Pancreas (tissue), 10 donors: ENCODE measurements at regions not wholly inside any gene's neighbourhood (a gene's known extent, or its start where the extent isn't known, plus 50 kb on each side); places are given as distances from the start of the nearest gene placed in this dataset.

Experiments
- ATAC-seq, 4 donors: fragments of 200-7000 bp; cut with Tn5 transposase; one replicate each; pipeline versions ENCODE4 v1.8.0 to v1.9.1; 2020; ENCODE audit warnings: mild to moderate bottlenecking in 4 of 4, moderate library complexity in 4 of 4
- DNase-seq, 6 donors: peaks; one replicate each; pipeline ENCODE4 v3.0.0-alpha.2; 2020
- FAIRE-seq: peaks from 2 replicates; lab custom pipeline; 2012; peaks lifted over from hg19 to GRCh38; lab: Jason Lieb, UNC
- H3K27ac ChIP-seq, 4 donors: fragments of 200-600 bp; sonication (generic); 1 replicate in 3 of 4; 2 replicates in 1 of 4; pipeline versions ENCODE4 v1.5.0 to v1.8.0; 2020
- H3K27me3 ChIP-seq, 4 donors: fragments of 200-600 bp; one replicate each; pipeline ENCODE4 v1.8.0; 2021
- H3K36me3 ChIP-seq, 3 donors: fragments of 200-600 bp; sonication (generic) in 1 of 3; one replicate each; pipeline versions ENCODE4 v1.5.0 to v1.8.0; 2020 to 2021
- H3K4me1 ChIP-seq, 3 donors: fragments of 200-600 bp; one replicate each; pipeline ENCODE4 v1.8.0; 2021
- H3K4me3 ChIP-seq, 4 donors: fragments of 200-600 bp; sonication (generic) in 2 of 4; one replicate each; pipeline versions ENCODE4 v1.5.0 to v1.8.0; 2020 to 2021
- H3K9me3 ChIP-seq, 4 donors: fragments of 200-600 bp; one replicate each; pipeline ENCODE4 v1.8.0; 2021
- WGBS, 2 donors: extraction: QIAGEN DNeasy Blood & Tissue Kit; methylation state at CpG; one replicate each; pipeline ENCODE4 v1.1.7; 2013; 5-methylcytosine and 5-hydroxymethylcytosine counted together
- intact Hi-C, 3 donors: fragments of 100-400 bp; cut with DNase I; formaldehyde crosslinking; loops; one replicate each; pipeline versions ENCODE4 v1.11.1 to v1.14.2; 2022
- TF ChIP-seq, protein P1 (sequence below), 4 donors: fragments of 200-600 bp; sonication (generic) in 3 of 4; IDR thresholded peaks; one replicate each; pipeline versions ENCODE4 v1.5.0 to v1.8.0; 2021; ENCODE audit warnings: antibody characterized with exemption in 4 of 4
- donor health status: healthy with polysubstance abuse.
- donor health status: DM: no; HTN: no; CAD: no; lungs with moderate emphysema.
- donor health status: DM: no; HTN: no; CAD: no.
- donor health status: control.
- donor health status: control.
- donor health status: Bipolar disorder and iron deficiency.
- donor health status: DM: yes; HTN: yes; CAD: no.
- donor health status: DM: no; HTN: no; CAD: no.
- donor health status: DM: no; HTN: no; CAD: no.
- donor health status: DM: yes; HTN: yes; CAD: no.

DNA sequence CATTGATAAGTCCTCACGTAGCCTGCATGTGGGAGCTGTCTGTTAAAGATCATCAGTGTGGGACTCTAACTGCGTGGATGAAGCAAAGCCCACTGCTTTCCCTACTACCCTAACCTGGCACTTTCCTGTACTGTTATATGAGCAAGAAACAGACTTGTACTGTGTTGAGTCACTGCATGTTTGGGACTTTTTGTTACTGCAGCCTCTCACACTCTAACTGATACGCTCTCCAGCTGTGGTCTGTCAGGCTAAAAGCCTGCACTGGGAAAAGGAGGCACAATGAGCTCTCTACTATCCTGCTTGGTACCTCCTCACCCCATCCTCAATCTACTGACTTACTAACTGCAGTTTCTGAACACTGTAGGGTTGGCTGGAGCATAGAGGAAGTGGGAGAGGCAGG, 93.7 kb upstream of the PLET1 start:
- Histone ChIP-seq H3K4me3 (no peak overlapping the region), H3K36me3 (no peaks in the 10 kb centered on the region), H3K27ac (no peak overlapping the region), H3K9me3 (no peaks in the 10 kb centered on the region), H3K4me1 (no peaks in the 10 kb centered on the region), H3K27me3 (no peaks in the 10 kb centered on the region)
- TF ChIP-seq, protein P1, sequence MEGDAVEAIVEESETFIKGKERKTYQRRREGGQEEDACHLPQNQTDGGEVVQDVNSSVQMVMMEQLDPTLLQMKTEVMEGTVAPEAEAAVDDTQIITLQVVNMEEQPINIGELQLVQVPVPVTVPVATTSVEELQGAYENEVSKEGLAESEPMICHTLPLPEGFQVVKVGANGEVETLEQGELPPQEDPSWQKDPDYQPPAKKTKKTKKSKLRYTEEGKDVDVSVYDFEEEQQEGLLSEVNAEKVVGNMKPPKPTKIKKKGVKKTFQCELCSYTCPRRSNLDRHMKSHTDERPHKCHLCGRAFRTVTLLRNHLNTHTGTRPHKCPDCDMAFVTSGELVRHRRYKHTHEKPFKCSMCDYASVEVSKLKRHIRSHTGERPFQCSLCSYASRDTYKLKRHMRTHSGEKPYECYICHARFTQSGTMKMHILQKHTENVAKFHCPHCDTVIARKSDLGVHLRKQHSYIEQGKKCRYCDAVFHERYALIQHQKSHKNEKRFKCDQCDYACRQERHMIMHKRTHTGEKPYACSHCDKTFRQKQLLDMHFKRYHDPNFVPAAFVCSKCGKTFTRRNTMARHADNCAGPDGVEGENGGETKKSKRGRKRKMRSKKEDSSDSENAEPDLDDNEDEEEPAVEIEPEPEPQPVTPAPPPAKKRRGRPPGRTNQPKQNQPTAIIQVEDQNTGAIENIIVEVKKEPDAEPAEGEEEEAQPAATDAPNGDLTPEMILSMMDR (IDR thresholded peaks at IDR 0.05), result no peak
- no peak for ATAC-seq
- no peak for DNase-seq
- WGBS, 2 donors, result 89 to 90% methylated on average over 3 of the region's 3 CpGs
- FAIRE-seq, result no peak
- intact Hi-C loops, result no loop called here

DNA sequence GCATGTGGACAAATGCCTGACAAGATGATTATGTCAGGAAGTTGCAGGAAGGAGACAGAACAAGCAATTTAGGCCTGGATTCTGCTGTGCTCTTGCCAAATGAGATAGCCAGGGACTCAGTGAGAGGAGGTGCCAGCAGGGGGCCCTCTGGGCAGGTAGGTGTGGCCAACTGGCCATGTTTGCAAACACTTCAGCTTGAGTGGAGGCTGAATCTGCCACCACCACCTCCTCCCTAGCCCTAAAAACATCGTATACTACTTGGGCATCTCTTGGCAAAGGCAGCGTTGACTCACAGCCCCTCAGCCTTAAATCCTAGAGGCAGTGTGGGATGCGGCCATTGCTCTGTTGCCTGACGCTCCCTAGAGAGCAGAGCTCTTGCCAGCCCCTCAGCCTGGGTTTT, 95.1 kb upstream of the PLET1 start:
- H3K9me3 ChIP-seq, result no peaks in the 10 kb centered on the region
- no peak overlapping the region for H3K4me3 ChIP-seq
- TF ChIP-seq, protein P1 (IDR thresholded peaks at IDR 0.05), result no peak
- H3K36me3 ChIP-seq, result no peaks in the 10 kb centered on the region
- no peaks in the 10 kb centered on the region for H3K27me3 ChIP-seq
- no peaks in the 10 kb centered on the region for H3K4me1 ChIP-seq
- DNase-seq (no peak), FAIRE-seq (no peak), ATAC-seq (no peak)
- 81 to 82% methylated on average over 4 of the region's 4 CpGs for whole genome bisulfite sequencing, 2 donors
- intact Hi-C loops, result no loop called here
- H3K27ac ChIP-seq, result no peak overlapping the region

DNA sequence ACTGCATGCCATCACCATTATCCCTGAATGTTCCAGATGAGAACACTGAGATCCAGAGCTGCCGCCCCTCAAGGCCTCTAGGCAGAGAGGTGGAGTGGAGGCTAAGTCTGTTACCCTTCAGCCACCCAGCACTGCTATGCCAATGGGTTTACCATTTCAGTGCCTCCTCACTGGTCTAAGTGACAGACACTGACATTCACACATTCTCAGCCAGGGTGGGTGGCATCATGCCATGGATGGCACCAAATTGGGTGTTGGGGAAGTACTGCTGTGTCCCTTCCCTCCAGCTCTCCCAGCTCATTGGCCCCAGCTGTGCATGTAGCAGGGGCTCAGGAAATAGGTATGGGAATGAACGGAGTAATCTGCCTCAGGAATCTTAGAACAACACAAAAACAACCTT, 96.8 kb upstream of the PLET1 start:
- no peak overlapping the region for H3K27ac ChIP-seq
- no peaks in the 10 kb centered on the region for H3K27me3 ChIP-seq
- intact Hi-C loops, result no loop called here
- TF ChIP-seq, protein P1 (IDR thresholded peaks at IDR 0.05), result no peak
- FAIRE-seq, result no peak
- H3K36me3 ChIP-seq, result no peaks in the 10 kb centered on the region
- no peak overlapping the region for H3K4me3 ChIP-seq
- no peaks in the 10 kb centered on the region for H3K9me3 ChIP-seq
- WGBS, 2 donors, result 65 to 72% methylated on average over 2 of the region's 2 CpGs
- ATAC-seq, result no peak
- no peaks in the 10 kb centered on the region for H3K4me1 ChIP-seq
- no peak for DNase-seq

DNA sequence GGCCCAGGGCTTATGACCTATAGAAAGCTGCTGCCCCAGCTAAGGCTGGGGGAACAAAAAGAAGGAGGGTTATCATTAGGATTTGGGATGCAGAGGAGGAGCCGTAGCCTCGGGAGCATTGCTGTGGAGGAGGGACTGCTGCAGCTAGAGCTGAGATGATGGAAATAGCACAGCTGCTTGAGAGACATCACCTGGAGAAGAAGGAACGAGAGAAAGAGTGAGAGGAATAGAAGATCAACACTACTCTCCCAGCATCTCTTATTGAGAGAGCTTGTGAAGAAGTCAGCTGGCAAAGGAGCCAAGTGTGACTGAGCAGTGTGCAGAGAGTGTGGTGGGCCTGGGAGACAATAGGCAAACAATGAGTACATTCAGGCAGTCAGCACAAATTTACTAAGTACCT, 100.7 kb upstream of the PLET1 start:
- no peaks in the 10 kb centered on the region for H3K4me1 ChIP-seq
- DNase-seq (no peak), FAIRE-seq (no peak), ATAC-seq (no peak)
- H3K27ac ChIP-seq, result no peak overlapping the region
- intact Hi-C loops, result no loop called here
- H3K36me3 ChIP-seq, result no peaks in the 10 kb centered on the region
- WGBS, 2 donors, result 81 to 86% methylated on average over 3 of the region's 3 CpGs
- no peaks in the 10 kb centered on the region for H3K9me3 ChIP-seq
- no peak overlapping the region for H3K4me3 ChIP-seq
- H3K27me3 ChIP-seq, result no peaks in the 10 kb centered on the region
- TF ChIP-seq, protein P1 (IDR thresholded peaks at IDR 0.05), result no peak

DNA sequence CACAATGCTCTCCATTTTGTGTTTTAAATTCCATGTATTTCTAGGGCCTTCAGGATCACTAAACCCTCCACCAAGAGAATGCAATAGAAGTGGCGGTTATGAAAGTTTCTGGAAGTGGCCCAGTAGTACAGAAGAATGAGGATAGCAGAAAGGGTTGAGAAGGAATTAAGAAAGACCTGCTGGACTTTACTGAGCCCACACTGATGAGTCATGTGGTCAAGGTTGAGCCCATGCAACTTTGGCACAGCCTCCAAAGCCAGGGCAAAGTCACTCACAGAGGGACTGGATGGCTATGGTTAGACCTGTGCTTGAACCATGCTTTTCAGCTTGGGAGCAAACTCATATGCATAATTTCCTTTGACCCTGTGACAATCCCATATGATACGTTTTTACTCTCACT, 102.9 kb upstream of the PLET1 start:
- FAIRE-seq (no peak), ATAC-seq (peak in 1 of 4 donors; percentile 16), DNase-seq (no peak)
- Histone ChIP-seq H3K4me3 (no peak overlapping the region), H3K36me3 (no peaks in the 10 kb centered on the region), H3K9me3 (no peaks in the 10 kb centered on the region), H3K27me3 (no peaks in the 10 kb centered on the region), H3K4me1 (no peaks in the 10 kb centered on the region), H3K27ac (no peak overlapping the region)
- TF ChIP-seq, protein P1 (IDR thresholded peaks at IDR 0.05), result no peak
- intact Hi-C loops, result no loop called here
- 70 to 76% methylated on average over 2 of the region's 2 CpGs for WGBS, 2 donors
